Neural cell (in vitro differentiated cells): ENCODE measurements at regions not wholly inside any gene's neighbourhood (a gene's known extent, or its start where the extent isn't known, plus 50 kb on each side); places are given as distances from the start of the nearest gene placed in this dataset.

Experiments
- H2AFZ ChIP-seq: fragments of 200-600, 300-800 bp; sonication (generic), shearing (Covaris generic); 2 replicates; pipeline ENCODE4 v1.6.0; 2014; ENCODE audit warnings: low read depth, mild to moderate bottlenecking, antibody characterized with exemption, low read length, moderate library complexity
- H3F3A ChIP-seq: fragments of 200-600 bp; shearing (Covaris generic); 2 replicates; pipeline ENCODE4 v1.6.1; 2016; ENCODE audit warnings: mild to moderate bottlenecking, moderate library complexity, mixed read lengths, antibody characterized with exemption, low read length; ENCODE audit not compliant: insufficient read depth, poor library complexity, severe bottlenecking
- H3K27ac ChIP-seq: fragments of 200-600, 300-800 bp; sonication (generic), shearing (Covaris generic); 2 replicates; pipeline ENCODE4 v1.5.1; 2014; ENCODE audit warnings: mild to moderate bottlenecking, low read length, moderate library complexity
- H3K27me3 ChIP-seq: fragments of 300-800, 200-600 bp; sonication (generic), shearing (Covaris generic); 2 replicates; pipeline ENCODE4 v1.6.0; 2014; ENCODE audit warnings: mild to moderate bottlenecking, low read depth, low read length, moderate library complexity; ENCODE audit not compliant: insufficient read depth
- H3K36me3 ChIP-seq: fragments of 300-800, 200-600 bp; sonication (generic), shearing (Covaris generic); 2 replicates; pipeline ENCODE4 v1.5.1; 2014; ENCODE audit warnings: mild to moderate bottlenecking, antibody characterized with exemption, low read length, moderate library complexity; ENCODE audit not compliant: insufficient read depth
- H3K4me2 ChIP-seq: fragments of 300-800, 200-600 bp; sonication (generic), shearing (Covaris generic); 2 replicates; pipeline ENCODE4 v1.6.0; 2014; ENCODE audit warnings: mild to moderate bottlenecking, low read length
- H3K4me3 ChIP-seq: fragments of 300-800, 200-600 bp; sonication (generic), shearing (Covaris generic); 2 replicates; pipeline ENCODE4 v1.5.1; 2014; ENCODE audit warnings: mild to moderate bottlenecking, low read length, moderate library complexity
- H3K79me2 ChIP-seq: fragments of 200-600 bp; shearing (Covaris generic); replicated peaks from 2 replicates; pipeline ENCODE4 v1.6.0; 2014; ENCODE audit warnings: mild to moderate bottlenecking, low read length, moderate library complexity; ENCODE audit not compliant: insufficient read depth
- H3K9ac ChIP-seq: fragments of 300-800, 200-600 bp; sonication (generic), shearing (Covaris generic); 2 replicates; pipeline ENCODE4 v1.6.1; 2016; ENCODE audit warnings: mild to moderate bottlenecking, low read length, mixed read lengths
- H3K9me2 ChIP-seq: fragments of 200-600 bp; shearing (Covaris generic); 2 replicates; pipeline ENCODE4 v1.6.1; 2016; ENCODE audit warnings: mild to moderate bottlenecking, low read length, mixed read lengths; ENCODE audit not compliant: insufficient read depth
- H3K9me3 ChIP-seq: fragments of 200-600, 300-800 bp; sonication (generic), shearing (Covaris generic); 2 replicates; pipeline ENCODE4 v1.6.1; 2016; ENCODE audit warnings: mild to moderate bottlenecking, mixed run types, low read length, moderate library complexity, mixed read lengths
- H4K20me1 ChIP-seq: fragments of 200-600 bp; shearing (Covaris generic); 2 replicates; pipeline ENCODE4 v1.6.1; 2016; ENCODE audit warnings: mild to moderate bottlenecking, mixed run types; ENCODE audit not compliant: insufficient read depth
- CTCF ChIP-seq: fragments of 450-650 bp; IDR thresholded peaks from 2 replicates; pipeline ENCODE4 v1.5.1; 2014; ENCODE audit warnings: antibody characterized with exemption, mild to moderate bottlenecking, moderate library complexity; ENCODE audit not compliant: poor library complexity, severe bottlenecking
- EP300 ChIP-seq: fragments of 450-650 bp; conservative IDR thresholded peaks from 2 replicates; pipeline ENCODE4 v1.6.1; 2014; ENCODE audit warnings: antibody characterized with exemption, mild to moderate bottlenecking, moderate library complexity; ENCODE audit not compliant: poor library complexity, severe bottlenecking
- EZH2 ChIP-seq: fragments of 200-600, 300-800 bp; shearing (Covaris generic), sonication (generic); IDR thresholded peaks from 2 replicates; pipeline ENCODE4 v1.6.1; 2014; ENCODE audit warnings: antibody characterized with exemption, low read length, borderline replicate concordance, mild to moderate bottlenecking; ENCODE audit not compliant: insufficient read depth, poor library complexity, severe bottlenecking
- MXI1 ChIP-seq: fragments of 450-650 bp; conservative IDR thresholded peaks from 2 replicates; pipeline ENCODE4 v1.6.1; 2014; ENCODE audit warnings: antibody characterized with exemption, mild to moderate bottlenecking; ENCODE audit not compliant: poor library complexity, severe bottlenecking
- POLR2AphosphoS5 ChIP-seq: IDR thresholded peaks from 2 replicates; pipeline ENCODE4 v1.6.1; 2012
- RAD21 ChIP-seq: fragments of 450-650 bp; conservative IDR thresholded peaks from 2 replicates; pipeline ENCODE4 v1.6.1; 2014; ENCODE audit warnings: antibody characterized with exemption, mild to moderate bottlenecking, moderate library complexity
- REST ChIP-seq: IDR thresholded peaks from 2 replicates; pipeline ENCODE4 v1.6.1; 2012; ENCODE audit warnings: borderline replicate concordance
- SMC3 ChIP-seq: fragments of 450-650 bp; conservative IDR thresholded peaks from 2 replicates; pipeline ENCODE4 v1.6.1; 2014; ENCODE audit warnings: antibody characterized with exemption, mild to moderate bottlenecking, moderate library complexity; ENCODE audit not compliant: poor library complexity
- TAF1 ChIP-seq: IDR thresholded peaks from 2 replicates; pipeline ENCODE4 v1.6.1; 2012; ENCODE audit warnings: low read depth

- no peak for TF ChIP-seq SMC3
- no peak for TF ChIP-seq EP300
- no peak for TF ChIP-seq CTCF
- no peak for TF ChIP-seq EZH2
- no peak for TF ChIP-seq MXI1
- no peak for TF ChIP-seq RAD21
- no peak for TF ChIP-seq POLR2AphosphoS5
- TF ChIP-seq TAF1 = no peak
- no peak for TF ChIP-seq REST
- no peaks in the 10 kb centered on the region for H3F3A ChIP-seq
Observed at GRCh38 chr2:82811946-82812345, 1647.1 kb downstream of the SUCLG1 start.

GRCh38 chr2:82803307-82803706 lies 1655.8 kb downstream of the SUCLG1 start:
- Histone ChIP-seq H3K79me2 (no peaks in the 10 kb centered on the region), H3K27me3 (no peaks in the 10 kb centered on the region), H3F3A (no peaks in the 10 kb centered on the region), H3K36me3 (no peaks in the 10 kb centered on the region), H3K4me3 (no peak overlapping the region), H2AFZ (no peak overlapping the region), H3K27ac (no peak overlapping the region), H3K9me2 (no peaks in the 10 kb centered on the region), H4K20me1 (no peaks in the 10 kb centered on the region), H3K4me2 (no peak overlapping the region), H3K9me3 (no peaks in the 10 kb centered on the region), H3K9ac (no peak overlapping the region)
- TF ChIP-seq SMC3 = no peak
- no peak for TF ChIP-seq MXI1

More at GRCh38 chr2:82811946-82812345, 1647.1 kb downstream of the SUCLG1 start:
- H3K4me3 ChIP-seq = peak overlapping the region; percentile 27
- H3K27me3 ChIP-seq = no peaks in the 10 kb centered on the region
- no peaks in the 10 kb centered on the region for H3K36me3 ChIP-seq
- no peaks in the 10 kb centered on the region for H3K9me3 ChIP-seq
- no peaks in the 10 kb centered on the region for H3K9me2 ChIP-seq
- no peaks in the 10 kb centered on the region for H4K20me1 ChIP-seq
- peak overlapping the region; percentile 18 for H3K4me2 ChIP-seq
- no peak overlapping the region for H3K9ac ChIP-seq
- H2AFZ ChIP-seq = no peak overlapping the region
- peak overlapping the region; percentile 45 for H3K27ac ChIP-seq
- H3K79me2 ChIP-seq = no peaks in the 10 kb centered on the region

GRCh38 chr2:82797469-82797868 lies 1661.6 kb downstream of the SUCLG1 start:
- Histone ChIP-seq H3K9me3 (no peaks in the 10 kb centered on the region), H3K27ac (no peak overlapping the region), H2AFZ (no peak overlapping the region), H3K79me2 (no peaks in the 10 kb centered on the region), H3K9ac (no peak overlapping the region), H3K36me3 (no peaks in the 10 kb centered on the region), H3K9me2 (no peaks in the 10 kb centered on the region), H3F3A (no peaks in the 10 kb centered on the region), H3K4me2 (no peak overlapping the region), H4K20me1 (no peaks in the 10 kb centered on the region), H3K4me3 (no peak overlapping the region), H3K27me3 (no peaks in the 10 kb centered on the region)
- TF ChIP-seq REST (no peak), RAD21 (no peak), CTCF (no peak), SMC3 (no peak), MXI1 (no peak), EZH2 (no peak), TAF1 (no peak), POLR2AphosphoS5 (no peak), EP300 (no peak)
